Liver (tissue), 3 donors: ENCODE measurements at regions not wholly inside any gene's neighbourhood (a gene's known extent, or its start where the extent isn't known, plus 50 kb on each side); places are given as distances from the start of the nearest gene placed in this dataset.

Experiments used
- CTCF ChIP-seq: fragments of 150-350 bp; IDR thresholded peaks from 2 replicates; pipeline ENCODE4 v1.5.1; 2017; ENCODE audit warnings: improper control_type of control experiment, low read depth, low read length; ENCODE audit not compliant: missing input control
- FOXA1 ChIP-seq: IDR thresholded peaks from 2 replicates; pipeline ENCODE4 v1.6.1; 2016; ENCODE audit warnings: antibody characterized with exemption
- GABPA ChIP-seq, 2 donors: IDR thresholded peaks in 1 of 2; conservative IDR thresholded peaks in 1 of 2; 2 replicates each; pipeline ENCODE4 v1.6.1; 2016; ENCODE audit warnings: antibody characterized with exemption in 2 of 2, mild to moderate bottlenecking in 1 of 2, moderate library complexity in 1 of 2
- REST ChIP-seq: IDR thresholded peaks from 2 replicates; pipeline ENCODE4 v1.6.1; 2016; ENCODE audit warnings: antibody characterized with exemption, mild to moderate bottlenecking
- TAF1 ChIP-seq: conservative IDR thresholded peaks from 2 replicates; pipeline ENCODE4 v1.6.1; 2016; ENCODE audit warnings: antibody characterized with exemption, mild to moderate bottlenecking
- donor health status: healthy.
- donor health status: healthy.

- no peak for TF ChIP-seq CTCF
- TF ChIP-seq GABPA (IDR thresholded peaks at IDR 0.05 in 1 of 2, conservative IDR thresholded peaks at IDR 0.05 in 1 of 2), result no peak
- no peak for TF ChIP-seq TAF1
- TF ChIP-seq REST, result no peak
- no peak for TF ChIP-seq FOXA1
These were observed 55.0 kb upstream of the METRNL start for GRCh38 chr17:83024218-83024971.
